ENCODE measurements at regions not wholly inside any gene's neighbourhood (a gene's known extent, or its start where the extent isn't known, plus 50 kb on each side); places are given as distances from the start of the nearest gene placed in this dataset.

- no peaks in the 10 kb centered on the region for H3K9me3 ChIP-seq (ENCODE audit: low read length)
These were observed 83.0 kb downstream of the TENT5A start for GRCh38 chr6:81669445-81669844.

GRCh38 chr6:81668615-81669047 lies 83.8 kb downstream of the TENT5A start:
- H3K9me3 ChIP-seq (ENCODE audit: low read length) = no peaks in the 10 kb centered on the region
- no peaks in the 10 kb centered on the region for H3K27me3 ChIP-seq (ENCODE audit: insufficient read depth, low read depth, low read length)
- H4K20me1 ChIP-seq (ENCODE audit: insufficient read depth) = no peaks in the 10 kb centered on the region
- no peak overlapping the region for H3K4me2 ChIP-seq (ENCODE audit: low read length)
- no peak overlapping the region for H3K4me3 ChIP-seq (ENCODE audit: low read length)
- H3K9ac ChIP-seq (ENCODE audit: low read length) = no peak overlapping the region
- H3K79me2 ChIP-seq (replicated peaks; ENCODE audit: insufficient read depth, low read length) = no peaks in the 10 kb centered on the region
- H3K9me2 ChIP-seq (ENCODE audit: insufficient read depth, low read length) = no peaks in the 10 kb centered on the region
- H3F3A ChIP-seq (ENCODE audit: insufficient read depth, low read length, poor library complexity, severe bottlenecking) = no peaks in the 10 kb centered on the region
- no peak overlapping the region for H2AFZ ChIP-seq (ENCODE audit: low read depth, low read length)
- H3K36me3 ChIP-seq (ENCODE audit: insufficient read depth, low read length) = no peaks in the 10 kb centered on the region
- no peak overlapping the region for H3K27ac ChIP-seq (ENCODE audit: low read length)
- no peak for TF ChIP-seq EP300 (conservative IDR thresholded peaks at IDR 0.05; ENCODE audit: poor library complexity, severe bottlenecking)
- TF ChIP-seq RAD21 (conservative IDR thresholded peaks at IDR 0.05) = no peak
- TF ChIP-seq CTCF (IDR thresholded peaks at IDR 0.05; ENCODE audit: poor library complexity, severe bottlenecking) = no peak
- TF ChIP-seq MXI1 (conservative IDR thresholded peaks at IDR 0.05; ENCODE audit: poor library complexity, severe bottlenecking) = no peak
- no peak for TF ChIP-seq SMC3 (conservative IDR thresholded peaks at IDR 0.05; ENCODE audit: poor library complexity)
- TF ChIP-seq REST (IDR thresholded peaks at IDR 0.05; ENCODE audit: borderline replicate concordance) = no peak

More at GRCh38 chr6:81669445-81669844, 83.0 kb downstream of the TENT5A start:
- no peaks in the 10 kb centered on the region for H3F3A ChIP-seq (ENCODE audit: insufficient read depth, low read length, poor library complexity, severe bottlenecking)
- no peak overlapping the region for H3K4me2 ChIP-seq (ENCODE audit: low read length)
- H3K27ac ChIP-seq (ENCODE audit: low read length) = no peak overlapping the region
- no peaks in the 10 kb centered on the region for H3K36me3 ChIP-seq (ENCODE audit: insufficient read depth, low read length)
- no peak overlapping the region for H3K4me3 ChIP-seq (ENCODE audit: low read length)
- TF ChIP-seq TAF1 (IDR thresholded peaks at IDR 0.05; ENCODE audit: low read depth) (no peak), EZH2 (IDR thresholded peaks at IDR 0.05; ENCODE audit: borderline replicate concordance, insufficient read depth, low read length, poor library complexity, severe bottlenecking) (no peak), CTCF (IDR thresholded peaks at IDR 0.05; ENCODE audit: poor library complexity, severe bottlenecking) (no peak), EP300 (conservative IDR thresholded peaks at IDR 0.05; ENCODE audit: poor library complexity, severe bottlenecking) (no peak), POLR2AphosphoS5 (IDR thresholded peaks at IDR 0.05) (no peak), RAD21 (conservative IDR thresholded peaks at IDR 0.05) (no peak), REST (IDR thresholded peaks at IDR 0.05; ENCODE audit: borderline replicate concordance) (no peak), SMC3 (conservative IDR thresholded peaks at IDR 0.05; ENCODE audit: poor library complexity) (no peak), MXI1 (conservative IDR thresholded peaks at IDR 0.05; ENCODE audit: poor library complexity, severe bottlenecking) (no peak)
- no peaks in the 10 kb centered on the region for H3K79me2 ChIP-seq (replicated peaks; ENCODE audit: insufficient read depth, low read length)
- no peak overlapping the region for H2AFZ ChIP-seq (ENCODE audit: low read depth, low read length)
- H4K20me1 ChIP-seq (ENCODE audit: insufficient read depth) = no peaks in the 10 kb centered on the region
- no peak overlapping the region for H3K9ac ChIP-seq (ENCODE audit: low read length)
- H3K27me3 ChIP-seq (ENCODE audit: insufficient read depth, low read depth, low read length) = no peaks in the 10 kb centered on the region
- no peaks in the 10 kb centered on the region for H3K9me2 ChIP-seq (ENCODE audit: insufficient read depth, low read length)
